ENCODE measurements at regions not wholly inside any gene's neighbourhood (a gene's known extent, or its start where the extent isn't known, plus 50 kb on each side); places are given as distances from the start of the nearest gene placed in this dataset.
A peak's percentile ranks its signal among the peaks of the same experiment; 100 is the strongest.

DNA sequence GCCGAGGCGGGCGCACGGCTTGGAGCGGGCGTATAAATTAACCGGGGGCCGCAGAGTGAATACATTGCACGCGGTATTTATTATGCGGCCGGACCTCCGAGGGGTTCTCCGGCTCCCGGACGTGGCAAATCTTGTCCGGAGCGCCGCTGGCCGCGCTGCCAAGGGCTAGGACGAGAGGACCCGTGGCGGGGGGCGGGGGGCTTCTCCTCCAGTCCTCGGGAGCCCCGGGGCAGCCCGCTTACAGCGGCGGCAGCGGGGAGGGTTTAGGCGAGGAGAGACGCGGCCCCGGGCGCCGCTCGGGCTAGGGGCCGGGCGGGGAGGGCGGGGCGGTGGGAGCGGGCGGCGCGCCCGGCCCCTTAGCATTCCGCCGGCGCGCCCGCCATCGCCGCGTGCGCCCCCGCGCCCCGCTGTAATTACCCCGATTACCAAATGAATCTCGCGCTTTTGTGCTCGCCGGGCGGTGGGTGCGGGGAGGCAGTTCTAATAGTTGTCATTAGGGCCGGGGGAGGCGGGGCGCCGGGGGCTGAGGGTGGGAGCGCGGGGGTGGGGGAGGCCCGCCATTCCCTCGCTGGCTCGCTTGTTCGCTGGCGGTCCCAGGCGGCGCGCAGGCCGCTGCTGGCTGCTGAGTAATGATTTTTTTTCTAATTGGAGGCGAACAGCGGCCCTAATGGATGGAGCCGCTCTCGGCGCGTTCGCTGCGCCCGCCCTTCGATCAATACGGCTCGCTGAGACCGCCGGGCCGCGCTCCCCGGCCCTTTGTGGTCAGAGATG lies 276.6 kb downstream of the BCOR start:
- no peaks in the 10 kb centered on the region for H3K27me3 ChIP-seq (ENCODE audit: insufficient read depth, low read length)
- H4K20me1 ChIP-seq (ENCODE audit: insufficient read depth, low read length): no peaks in the 10 kb centered on the region
- H2AFZ ChIP-seq (ENCODE audit: low read length): no peak overlapping the region
- no peaks in the 10 kb centered on the region for H3K4me1 ChIP-seq (ENCODE audit: insufficient read depth, low read length, severe bottlenecking)
- H3K9me2 ChIP-seq (ENCODE audit: low read depth, low read length): no peaks in the 10 kb centered on the region
- peak overlapping the region; percentile 36; the same call in 1 of the 2 replicates for H3K4me2 ChIP-seq (ENCODE audit: low read length)
- TF ChIP-seq, protein P1, sequence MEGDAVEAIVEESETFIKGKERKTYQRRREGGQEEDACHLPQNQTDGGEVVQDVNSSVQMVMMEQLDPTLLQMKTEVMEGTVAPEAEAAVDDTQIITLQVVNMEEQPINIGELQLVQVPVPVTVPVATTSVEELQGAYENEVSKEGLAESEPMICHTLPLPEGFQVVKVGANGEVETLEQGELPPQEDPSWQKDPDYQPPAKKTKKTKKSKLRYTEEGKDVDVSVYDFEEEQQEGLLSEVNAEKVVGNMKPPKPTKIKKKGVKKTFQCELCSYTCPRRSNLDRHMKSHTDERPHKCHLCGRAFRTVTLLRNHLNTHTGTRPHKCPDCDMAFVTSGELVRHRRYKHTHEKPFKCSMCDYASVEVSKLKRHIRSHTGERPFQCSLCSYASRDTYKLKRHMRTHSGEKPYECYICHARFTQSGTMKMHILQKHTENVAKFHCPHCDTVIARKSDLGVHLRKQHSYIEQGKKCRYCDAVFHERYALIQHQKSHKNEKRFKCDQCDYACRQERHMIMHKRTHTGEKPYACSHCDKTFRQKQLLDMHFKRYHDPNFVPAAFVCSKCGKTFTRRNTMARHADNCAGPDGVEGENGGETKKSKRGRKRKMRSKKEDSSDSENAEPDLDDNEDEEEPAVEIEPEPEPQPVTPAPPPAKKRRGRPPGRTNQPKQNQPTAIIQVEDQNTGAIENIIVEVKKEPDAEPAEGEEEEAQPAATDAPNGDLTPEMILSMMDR (IDR thresholded peaks at IDR 0.05; ENCODE audit: low read length): no peak
- TF ChIP-seq EZH2 (IDR thresholded peaks at IDR 0.05; ENCODE audit: borderline replicate concordance, low read length): no peak
- no peak overlapping the region for H3K27ac ChIP-seq (ENCODE audit: low read depth, low read length, poor library complexity, severe bottlenecking)
- no peaks in the 10 kb centered on the region for H3K36me3 ChIP-seq (ENCODE audit: insufficient read depth, low read length)
- no peaks in the 10 kb centered on the region for H3K79me2 ChIP-seq (ENCODE audit: insufficient read depth, low read length)
- no peak overlapping the region for H3K9ac ChIP-seq (ENCODE audit: low read length)
- H3F3A ChIP-seq (ENCODE audit: insufficient read depth, low read length): no peaks in the 10 kb centered on the region
- peak overlapping the region; percentile 31 for H3K4me3 ChIP-seq (ENCODE audit: low read depth, low read length, poor library complexity, severe bottlenecking)
- no peaks in the 10 kb centered on the region for H3K9me3 ChIP-seq (ENCODE audit: low read length)

DNA sequence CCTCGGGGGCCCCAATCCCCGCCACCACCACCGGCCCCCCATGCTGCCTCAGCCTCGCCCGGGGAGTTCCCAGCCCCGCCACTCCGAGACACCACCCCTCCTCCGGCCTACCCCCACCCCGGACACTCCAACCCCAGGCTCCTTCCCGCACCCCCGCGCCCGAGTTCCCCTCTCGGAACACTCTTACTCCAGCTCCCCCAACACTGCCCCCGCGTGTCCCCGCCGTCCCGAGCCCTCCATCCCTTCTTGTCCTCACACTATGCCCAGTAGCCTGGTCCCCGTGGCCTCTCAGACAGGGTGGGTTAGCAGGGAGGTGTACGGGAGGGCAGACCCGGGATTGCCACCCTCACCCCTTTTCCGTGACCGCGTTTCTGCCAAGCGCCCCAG lies 276.1 kb downstream of the BCOR start:
- Histone ChIP-seq H3K27me3 (ENCODE audit: insufficient read depth, low read length) (no peaks in the 10 kb centered on the region), H3K4me1 (ENCODE audit: insufficient read depth, low read length, severe bottlenecking) (no peaks in the 10 kb centered on the region), H3K4me3 (ENCODE audit: low read depth, low read length, poor library complexity, severe bottlenecking) (peak overlapping the region; percentile 29), H3K9ac (ENCODE audit: low read length) (no peak overlapping the region), H3K27ac (ENCODE audit: low read depth, low read length, poor library complexity, severe bottlenecking) (no peak overlapping the region), H3K4me2 (ENCODE audit: low read length) (no peak overlapping the region; the same call in 1 of the 2 replicates), H3K79me2 (ENCODE audit: insufficient read depth, low read length) (no peaks in the 10 kb centered on the region), H3F3A (ENCODE audit: insufficient read depth, low read length) (no peaks in the 10 kb centered on the region), H3K36me3 (ENCODE audit: insufficient read depth, low read length) (no peaks in the 10 kb centered on the region), H3K9me3 (ENCODE audit: low read length) (no peaks in the 10 kb centered on the region), H4K20me1 (ENCODE audit: insufficient read depth, low read length) (no peaks in the 10 kb centered on the region), H3K9me2 (ENCODE audit: low read depth, low read length) (no peaks in the 10 kb centered on the region), H2AFZ (ENCODE audit: low read length) (no peak overlapping the region)
- no peak for TF ChIP-seq EZH2 (IDR thresholded peaks at IDR 0.05; ENCODE audit: borderline replicate concordance, low read length)
- TF ChIP-seq, protein P1 (IDR thresholded peaks at IDR 0.05; ENCODE audit: low read length): no peak

DNA sequence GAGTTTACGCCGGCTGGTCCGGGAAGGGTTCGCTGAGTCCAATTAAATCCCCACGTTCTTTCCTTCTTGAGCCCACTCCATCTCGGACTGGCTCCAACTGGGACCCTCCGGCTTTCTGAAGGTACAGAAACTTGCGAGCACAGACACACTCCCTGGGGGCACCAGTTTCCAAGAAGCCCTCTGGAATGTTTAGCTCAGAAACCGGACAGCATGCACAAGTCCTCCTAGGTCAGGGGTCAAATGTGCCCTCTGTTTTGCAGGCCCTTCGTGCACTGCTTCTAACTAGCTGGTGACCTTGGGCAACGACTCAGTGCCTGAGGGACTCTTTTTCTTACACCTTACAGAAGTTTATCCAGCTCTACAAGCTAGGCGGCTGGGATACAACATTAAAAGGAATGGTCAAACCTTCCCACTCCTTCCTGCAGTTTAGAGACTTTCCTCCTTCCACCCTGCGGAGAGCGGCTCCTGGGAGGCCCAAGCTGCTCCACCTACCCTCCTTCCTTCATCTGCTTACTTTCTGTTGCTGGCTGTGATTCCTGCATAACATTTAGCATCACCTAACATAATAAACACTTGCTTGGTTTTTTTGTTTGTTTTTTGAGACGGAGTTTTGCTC lies 275.5 kb downstream of the BCOR start:
- no peaks in the 10 kb centered on the region for H3F3A ChIP-seq (ENCODE audit: insufficient read depth, low read length)
- H3K79me2 ChIP-seq (ENCODE audit: insufficient read depth, low read length): no peaks in the 10 kb centered on the region
- H3K4me3 ChIP-seq (ENCODE audit: low read depth, low read length, poor library complexity, severe bottlenecking): no peak overlapping the region
- no peaks in the 10 kb centered on the region for H3K36me3 ChIP-seq (ENCODE audit: insufficient read depth, low read length)
- H3K27ac ChIP-seq (ENCODE audit: low read depth, low read length, poor library complexity, severe bottlenecking): no peak overlapping the region
- no peak overlapping the region for H2AFZ ChIP-seq (ENCODE audit: low read length)
- no peaks in the 10 kb centered on the region for H3K27me3 ChIP-seq (ENCODE audit: insufficient read depth, low read length)
- no peaks in the 10 kb centered on the region for H4K20me1 ChIP-seq (ENCODE audit: insufficient read depth, low read length)
- H3K9me3 ChIP-seq (ENCODE audit: low read length): no peaks in the 10 kb centered on the region
- H3K9me2 ChIP-seq (ENCODE audit: low read depth, low read length): no peaks in the 10 kb centered on the region
- H3K4me1 ChIP-seq (ENCODE audit: insufficient read depth, low read length, severe bottlenecking): peaks cover under 1% of the 10 kb centered on the region
- H3K9ac ChIP-seq (ENCODE audit: low read length): no peak overlapping the region
- no peak overlapping the region for H3K4me2 ChIP-seq (ENCODE audit: low read length)
- no peak for TF ChIP-seq EZH2 (IDR thresholded peaks at IDR 0.05; ENCODE audit: borderline replicate concordance, low read length)
- TF ChIP-seq, protein P1 (IDR thresholded peaks at IDR 0.05; ENCODE audit: low read length): no peak
